Panc1 (cell line): ENCODE measurements at regions not wholly inside any gene's neighbourhood (a gene's known extent, or its start where the extent isn't known, plus 50 kb on each side); places are given as distances from the start of the nearest gene placed in this dataset.

Experiments
- ATAC-seq: fragments of 200-7000 bp; cut with Tn5 transposase; 2 replicates; pipeline ENCODE4 v1.9.1; 2020; ENCODE audit warnings: mild to moderate bottlenecking, moderate library complexity
- BruUV-seq: library from RNA; stranded (reverse); fragments of 400-500 nt; replicated peaks from 2 replicates; lab custom pipeline; 2021; lab: Mats Ljungman, UMichigan
- CTCF ChIA-PET: fragments of 300-600 bp; sonication (Branson Sonifier 250); formaldehyde crosslinking; loops from one replicate; lab custom pipeline; 2022; ENCODE audit warnings: antibody characterized with exemption; lab: Charles Lee
- POLR2A ChIA-PET: fragments of 300-600 bp; sonication (Branson Sonifier 250); formaldehyde crosslinking; loops from one replicate; lab custom pipeline; 2022; ENCODE audit warnings: antibody characterized with exemption; lab: Charles Lee
- DNase-seq: peaks from one replicate; pipeline ENCODE4 v3.0.0-alpha.2; 2010; ENCODE audit warnings: low read depth, low spot score
- H3K27ac ChIP-seq: 2 replicates; pipeline ENCODE4 v1.5.1; 2011; ENCODE audit warnings: mild to moderate bottlenecking, low read length, inconsistent platforms
- H3K27me3 ChIP-seq: fragments of 200-500 bp; sonication (Bioruptor generic); 2 replicates; pipeline ENCODE4 v1.6.0; 2014; ENCODE audit warnings: low read length, inconsistent platforms; ENCODE audit not compliant: control insufficient read depth, insufficient read depth
- H3K36me3 ChIP-seq: fragments of 200-500 bp; sonication (Bioruptor generic); 2 replicates; pipeline ENCODE4 v1.5.1; 2014; ENCODE audit warnings: inconsistent platforms, mild to moderate bottlenecking, low read length, moderate library complexity; ENCODE audit not compliant: control insufficient read depth, insufficient read depth
- H3K4me1 ChIP-seq: 2 replicates; pipeline ENCODE4 v1.5.1; 2011; ENCODE audit warnings: inconsistent platforms, mild to moderate bottlenecking, low read length, moderate library complexity; ENCODE audit not compliant: control insufficient read depth, insufficient read depth
- H3K4me3 ChIP-seq, 2 experiments: 2 replicates each; pipeline ENCODE4 v1.5.1; 2011 to 2012; ENCODE audit warnings: low read depth in 2 of 2, low read length in 2 of 2, mild to moderate bottlenecking in 2 of 2, inconsistent platforms in 1 of 2, moderate library complexity in 1 of 2
- H3K9me3 ChIP-seq: fragments of 200-500 bp; sonication (Bioruptor generic); 2 replicates; pipeline ENCODE4 v1.5.1; 2014; ENCODE audit warnings: low read depth, mild to moderate bottlenecking, inconsistent platforms, low read length, moderate library complexity; ENCODE audit not compliant: control insufficient read depth, insufficient read depth
- CTCF ChIP-seq: fragments of 450-650 bp; IDR thresholded peaks from 2 replicates; pipeline ENCODE4 v1.5.1; 2017; ENCODE audit warnings: mild to moderate bottlenecking
- POLR2AphosphoS5 ChIP-seq: IDR thresholded peaks from 2 replicates; pipeline ENCODE4 v1.6.1; 2012; ENCODE audit warnings: mild to moderate bottlenecking, low read depth, low read length, moderate library complexity
- SIN3A ChIP-seq: IDR thresholded peaks from 2 replicates; pipeline ENCODE4 v1.6.1; 2012; ENCODE audit warnings: low read depth, mild to moderate bottlenecking, low read length, moderate library complexity, borderline replicate concordance; ENCODE audit not compliant: insufficient read depth
- TCF7L2 ChIP-seq: IDR thresholded peaks from 2 replicates; pipeline ENCODE4 v1.6.1; 2011; ENCODE audit warnings: mild to moderate bottlenecking, low read depth, low read length, inconsistent platforms
- in situ Hi-C: cut with HindIII; loops from 2 replicates; pipeline ENCODE4 v1.10.0; 2016; ENCODE audit warnings: low sequenced_read_pairs, low pct_unique_long_range_greater_than_20kb
- intact Hi-C: fragments of 100-400 bp; cut with micrococcal nuclease; formaldehyde crosslinking; loops from one replicate; pipeline ENCODE4 v1.10.0; 2022; ENCODE audit not compliant: unreplicated experiment
- TF ChIP-seq, protein P1 (sequence below), 2 experiments: IDR thresholded peaks; 2 replicates each; pipeline ENCODE4 v1.6.1; 2011 to 2012; ENCODE audit warnings: low read depth in 2 of 2, control low read depth in 1 of 2, low read length in 1 of 2, mild to moderate bottlenecking in 1 of 2, moderate library complexity in 1 of 2; ENCODE audit not compliant: insufficient read depth in 1 of 2

GRCh38 chr5:168011096-168011495 is 280.3 kb upstream of the WWC1 start:
- Histone ChIP-seq H3K9me3 (no peaks in the 10 kb centered on the region), H3K27ac (no peak overlapping the region), H3K27me3 (no peaks in the 10 kb centered on the region; the same call in 1 of the 2 replicates), H3K4me3 (no peak overlapping the region), H3K4me1 (no peaks in the 10 kb centered on the region), H3K36me3 (no peaks in the 10 kb centered on the region)
- ChIA-PET CTCF (no interaction called here), POLR2A (no interaction called here)
- no TSS peak for BruUV-seq
- intact Hi-C loops, result no loop called here
- in situ Hi-C loops, result no loop called here
- no peak for DNase-seq
- TF ChIP-seq CTCF (no peak), TCF7L2 (no peak), SIN3A (no peak), POLR2AphosphoS5 (no peak)
- TF ChIP-seq, protein P1, sequence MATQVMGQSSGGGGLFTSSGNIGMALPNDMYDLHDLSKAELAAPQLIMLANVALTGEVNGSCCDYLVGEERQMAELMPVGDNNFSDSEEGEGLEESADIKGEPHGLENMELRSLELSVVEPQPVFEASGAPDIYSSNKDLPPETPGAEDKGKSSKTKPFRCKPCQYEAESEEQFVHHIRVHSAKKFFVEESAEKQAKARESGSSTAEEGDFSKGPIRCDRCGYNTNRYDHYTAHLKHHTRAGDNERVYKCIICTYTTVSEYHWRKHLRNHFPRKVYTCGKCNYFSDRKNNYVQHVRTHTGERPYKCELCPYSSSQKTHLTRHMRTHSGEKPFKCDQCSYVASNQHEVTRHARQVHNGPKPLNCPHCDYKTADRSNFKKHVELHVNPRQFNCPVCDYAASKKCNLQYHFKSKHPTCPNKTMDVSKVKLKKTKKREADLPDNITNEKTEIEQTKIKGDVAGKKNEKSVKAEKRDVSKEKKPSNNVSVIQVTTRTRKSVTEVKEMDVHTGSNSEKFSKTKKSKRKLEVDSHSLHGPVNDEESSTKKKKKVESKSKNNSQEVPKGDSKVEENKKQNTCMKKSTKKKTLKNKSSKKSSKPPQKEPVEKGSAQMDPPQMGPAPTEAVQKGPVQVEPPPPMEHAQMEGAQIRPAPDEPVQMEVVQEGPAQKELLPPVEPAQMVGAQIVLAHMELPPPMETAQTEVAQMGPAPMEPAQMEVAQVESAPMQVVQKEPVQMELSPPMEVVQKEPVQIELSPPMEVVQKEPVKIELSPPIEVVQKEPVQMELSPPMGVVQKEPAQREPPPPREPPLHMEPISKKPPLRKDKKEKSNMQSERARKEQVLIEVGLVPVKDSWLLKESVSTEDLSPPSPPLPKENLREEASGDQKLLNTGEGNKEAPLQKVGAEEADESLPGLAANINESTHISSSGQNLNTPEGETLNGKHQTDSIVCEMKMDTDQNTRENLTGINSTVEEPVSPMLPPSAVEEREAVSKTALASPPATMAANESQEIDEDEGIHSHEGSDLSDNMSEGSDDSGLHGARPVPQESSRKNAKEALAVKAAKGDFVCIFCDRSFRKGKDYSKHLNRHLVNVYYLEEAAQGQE (IDR thresholded peaks at IDR 0.05; ENCODE audit: insufficient read depth in 1 of 2, low read depth in 2 of 2, low read length in 1 of 2), result no peak
- no peak for ATAC-seq

DNA sequence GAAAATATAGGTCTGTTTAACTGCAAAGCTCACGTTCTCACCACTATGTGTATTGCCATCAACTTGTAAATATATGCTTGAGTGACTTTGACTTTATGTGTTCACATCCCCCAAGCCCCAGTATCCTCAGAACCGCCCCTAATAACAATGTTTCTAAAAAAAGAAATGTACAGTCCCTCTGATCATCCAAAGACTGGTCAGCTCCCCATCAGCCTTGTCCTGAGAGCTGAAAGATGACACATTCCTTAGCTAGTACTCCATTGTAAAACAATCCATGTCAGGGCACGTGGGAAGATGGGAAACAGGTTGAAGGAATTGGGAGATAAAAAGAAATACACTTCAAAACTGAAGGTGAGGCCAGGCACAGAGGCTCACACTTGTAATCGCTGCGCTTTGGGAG is 279.4 kb upstream of the WWC1 start:
- no peak overlapping the region for H3K27ac ChIP-seq
- no peak for DNase-seq
- H3K4me1 ChIP-seq, result no peaks in the 10 kb centered on the region
- no peak overlapping the region for H3K4me3 ChIP-seq
- H3K9me3 ChIP-seq, result no peaks in the 10 kb centered on the region
- BruUV-seq, result no TSS peak
- H3K27me3 ChIP-seq, result no peaks in the 10 kb centered on the region; the same call in 1 of the 2 replicates
- TF ChIP-seq TCF7L2, result no peak
- TF ChIP-seq, protein P1 (IDR thresholded peaks at IDR 0.05; ENCODE audit: insufficient read depth in 1 of 2, low read depth in 2 of 2, low read length in 1 of 2), result no peak
- TF ChIP-seq SIN3A, result no peak
- in situ Hi-C loops (no loop called here), intact Hi-C loops (no loop called here)
- H3K36me3 ChIP-seq, result no peaks in the 10 kb centered on the region
- CTCF ChIA-PET, result no interaction called here
- POLR2A ChIA-PET, result no interaction called here
- ATAC-seq, result no peak
